UCSD-AML1 (cell line): ENCODE measurements at regions not wholly inside any gene's neighbourhood (a gene's known extent, or its start where the extent isn't known, plus 50 kb on each side); places are given as distances from the start of the nearest gene placed in this dataset.
"Not testable (repeated sequence)": the region's sequence is repeated elsewhere in the genome, so short reads cannot be mapped to it uniquely, and the experiment has no call there.

ENCODE experiments used
- DNase-seq: peaks from one replicate; lab custom pipeline; 2025; ENCODE audit not compliant: unreplicated experiment; lab: John Stamatoyannopoulos, UW

GRCh38 chr15:54776410-54776809 is 420.3 kb downstream of the RSL24D1 start:
- DNase-seq = no peak

GRCh38 chr15:54772663-54773062 is 424.1 kb downstream of the RSL24D1 start:
- no peak for DNase-seq

DNA sequence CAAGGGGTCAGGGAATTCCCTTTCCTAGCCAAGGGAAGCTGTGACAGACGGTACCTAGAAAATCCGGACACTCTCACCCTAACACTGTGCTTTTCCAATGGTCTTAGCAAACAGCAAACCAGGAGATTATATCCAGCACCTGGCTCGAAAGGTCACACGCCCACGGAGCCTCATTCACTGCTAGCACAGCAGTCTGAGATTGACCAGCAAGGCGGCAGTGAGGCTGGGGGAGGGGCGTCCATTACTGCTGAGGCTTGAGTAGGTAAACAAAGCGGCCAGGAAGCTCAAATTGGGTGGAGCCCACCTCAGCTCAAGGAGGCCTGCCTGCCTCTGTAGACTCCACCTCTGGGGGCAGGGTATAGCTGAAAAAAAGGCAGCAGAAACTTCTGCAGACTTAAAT is 447.3 kb downstream of the RSL24D1 start:
- not testable (repeated sequence) for DNase-seq

GRCh38 chr15:54722342-54722986 is 474.3 kb downstream of the RSL24D1 start:
- no peak for DNase-seq

DNA sequence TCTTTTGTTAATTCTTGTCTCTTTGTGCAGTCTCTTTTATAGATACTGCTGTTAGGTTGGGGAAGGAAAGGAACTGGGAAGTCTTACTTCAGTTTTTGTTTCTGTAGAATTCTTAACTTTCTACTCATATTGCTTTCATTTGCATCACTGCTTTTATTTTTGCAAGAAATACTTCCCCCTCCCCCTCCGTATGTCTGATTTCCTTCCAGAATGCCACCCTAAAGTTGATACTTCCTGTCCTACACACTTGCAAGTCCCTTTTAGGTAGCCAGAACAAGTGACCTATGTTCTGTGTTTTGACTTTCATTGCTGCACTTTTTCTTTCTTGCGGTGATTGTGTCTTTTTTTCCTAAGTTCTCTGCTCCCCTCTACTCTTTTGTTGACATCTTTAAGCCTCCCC is 477.4 kb downstream of the RSL24D1 start:
- no peak for DNase-seq

GRCh38 chr15:54707805-54708752 is 488.7 kb downstream of the RSL24D1 start:
- no peak for DNase-seq

DNA sequence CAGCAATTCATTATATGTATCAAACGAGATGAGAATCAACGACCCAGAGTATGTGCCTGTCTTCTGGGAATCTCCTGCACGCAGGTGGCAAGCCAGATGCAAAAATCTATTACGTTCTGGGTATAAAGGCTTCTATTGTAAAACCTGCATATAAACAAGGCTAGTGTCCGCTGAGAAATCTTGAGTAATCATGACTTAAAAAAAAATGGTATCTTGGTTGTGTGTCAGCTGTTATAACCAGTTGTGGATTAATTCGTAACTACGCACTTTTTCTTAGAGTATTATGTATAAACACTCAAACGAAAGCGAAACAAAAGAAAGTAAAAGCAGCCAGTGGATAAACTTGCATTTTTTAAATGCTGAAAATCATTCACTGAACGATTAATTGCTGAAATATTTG is 509.1 kb downstream of the RSL24D1 start:
- DNase-seq = no peak
